CD4-positive, CD25-positive, alpha-beta regulatory T cell (primary cell): ENCODE measurements at regions not wholly inside any gene's neighbourhood (a gene's known extent, or its start where the extent isn't known, plus 50 kb on each side); places are given as distances from the start of the nearest gene placed in this dataset.
"Not testable (repeated sequence)": the region's sequence is repeated elsewhere in the genome, so short reads cannot be mapped to it uniquely, and the experiment has no call there.

Source experiments
- ATAC-seq, 2 donors: fragments of 150-1000 bp; cut with Tn5 transposase; one replicate each; pipeline ENCODE4 v1.10.0; 2021; ENCODE audit warnings: low read depth in 2 of 2, moderate number of reproducible peaks in 2 of 2, moderate library complexity in 1 of 2
- DNase-seq, 3 donors: peaks; one replicate each; pipeline versions ENCODE4 v3.0.0 to v3.0.0-alpha.2; 2012 to 2022; ENCODE audit warnings: mixed read lengths in 1 of 3
- H3K27ac ChIP-seq: one replicate; pipeline ENCODE4 v1.7.0; 2013; ENCODE audit warnings: mild to moderate bottlenecking, low read length; ENCODE audit not compliant: insufficient read depth, poor library complexity, severe bottlenecking
- H3K27me3 ChIP-seq: one replicate; pipeline ENCODE4 v1.7.0; 2013; ENCODE audit warnings: low read length; ENCODE audit not compliant: control insufficient read depth, insufficient read depth
- H3K36me3 ChIP-seq: one replicate; pipeline ENCODE4 v1.7.0; 2013; ENCODE audit warnings: mild to moderate bottlenecking, low read length, moderate library complexity; ENCODE audit not compliant: control insufficient read depth, insufficient read depth
- H3K4me1 ChIP-seq: 2 replicates; pipeline ENCODE4 v1.7.0; 2013; ENCODE audit warnings: mild to moderate bottlenecking, low read length; ENCODE audit not compliant: insufficient read depth, control insufficient read depth, poor library complexity, severe bottlenecking
- H3K4me3 ChIP-seq: one replicate; pipeline ENCODE4 v1.7.0; 2013; ENCODE audit warnings: low read depth, mild to moderate bottlenecking, low read length, moderate library complexity
- H3K9me3 ChIP-seq, 2 experiments: 1 replicate in 1 of 2; 2 replicates in 1 of 2; pipeline ENCODE4 v1.7.0; 2013; ENCODE audit warnings: low read length in 2 of 2, mild to moderate bottlenecking in 1 of 2, moderate library complexity in 1 of 2; ENCODE audit not compliant: control insufficient read depth in 2 of 2
- H3K27ac Mint-ChIP-seq, 3 donors: one replicate each; pipeline ENCODE4 v1.8.0; 2020 to 2022; ENCODE audit warnings: mild to moderate bottlenecking in 3 of 3, mixed read lengths in 3 of 3, moderate library complexity in 2 of 3
- H3K27me3 Mint-ChIP-seq: one replicate; pipeline ENCODE4 v1.8.0; 2022; ENCODE audit warnings: mild to moderate bottlenecking, mixed read lengths
- H3K36me3 Mint-ChIP-seq: one replicate; pipeline ENCODE4 v1.8.0; 2020; ENCODE audit warnings: mixed read lengths
- H3K4me1 Mint-ChIP-seq, 4 donors: one replicate each; pipeline ENCODE4 v1.8.0; 2020 to 2022; ENCODE audit warnings: mixed read lengths in 4 of 4, mild to moderate bottlenecking in 1 of 4
- H3K4me3 Mint-ChIP-seq, 4 donors: one replicate each; pipeline ENCODE4 v1.8.0; 2020 to 2022; ENCODE audit warnings: mild to moderate bottlenecking in 4 of 4, mixed read lengths in 4 of 4, moderate library complexity in 3 of 4
- H3K9me3 Mint-ChIP-seq, 7 donors: one replicate each; pipeline ENCODE4 v1.8.0; 2020 to 2022; ENCODE audit warnings: mixed read lengths in 7 of 7, mild to moderate bottlenecking in 3 of 7, moderate library complexity in 2 of 7

GRCh38 chr13:67935626-67936025, 705.5 kb upstream of the PCDH9 start:
- Histone ChIP-seq H3K27me3 (no peaks in the 10 kb centered on the region), H3K36me3 (no peaks in the 10 kb centered on the region), H3K27ac (no peak overlapping the region), H3K4me3 (no peak overlapping the region), H3K9me3 (no peaks in the 10 kb centered on the region), H3K4me1 (no peaks in the 10 kb centered on the region)
- Mint-ChIP-seq H3K4me3 (no peak overlapping the region), H3K9me3 (peaks cover 0 to 11% (median 7%) of the 10 kb centered on the region in 7 donors), H3K27ac (no peak overlapping the region), H3K4me1 (no peaks in the 10 kb centered on the region), H3K27me3 (no peaks in the 10 kb centered on the region), H3K36me3 (no peaks in the 10 kb centered on the region)
- ATAC-seq (no peak), DNase-seq (no peak)

GRCh38 chr13:67934617-67935330, 704.6 kb upstream of the PCDH9 start:
- Histone ChIP-seq H3K27ac (no peak overlapping the region), H3K4me1 (no peaks in the 10 kb centered on the region), H3K9me3 (no peaks in the 10 kb centered on the region), H3K27me3 (no peaks in the 10 kb centered on the region), H3K36me3 (no peaks in the 10 kb centered on the region), H3K4me3 (no peak overlapping the region)
- no peaks in the 10 kb centered on the region for H3K27me3 Mint-ChIP-seq
- H3K4me3 Mint-ChIP-seq: no peak overlapping the region
- no peaks in the 10 kb centered on the region for H3K4me1 Mint-ChIP-seq
- H3K36me3 Mint-ChIP-seq: no peaks in the 10 kb centered on the region
- ATAC-seq (no peak), DNase-seq (no peak)
- no peak overlapping the region for H3K27ac Mint-ChIP-seq
- H3K9me3 Mint-ChIP-seq: peaks cover 0 to 10% (median 7%) of the 10 kb centered on the region in 7 donors

GRCh38 chr13:67932991-67933390, 702.9 kb upstream of the PCDH9 start:
- H3K27me3 ChIP-seq: no peaks in the 10 kb centered on the region
- Mint-ChIP-seq H3K27me3 (no peaks in the 10 kb centered on the region), H3K9me3 (peaks cover 0 to 10% (median 6%) of the 10 kb centered on the region in 7 donors), H3K4me1 (no peaks in the 10 kb centered on the region), H3K27ac (no peak overlapping the region), H3K36me3 (no peaks in the 10 kb centered on the region), H3K4me3 (no peak overlapping the region)
- ATAC-seq (no peak), DNase-seq (no peak)
- H3K4me3 ChIP-seq: no peak overlapping the region
- no peaks in the 10 kb centered on the region for H3K4me1 ChIP-seq
- H3K27ac ChIP-seq: no peak overlapping the region
- H3K9me3 ChIP-seq: no peaks in the 10 kb centered on the region
- H3K36me3 ChIP-seq: no peaks in the 10 kb centered on the region

- H3K9me3 Mint-ChIP-seq: peaks cover 0 to 9% (median 5%) of the 10 kb centered on the region in 7 donors
- no peak for ATAC-seq
These were observed 687.3 kb upstream of the PCDH9 start for GRCh38 chr13:67917291-67917987.

GRCh38 chr13:67916650-67917049, 686.5 kb upstream of the PCDH9 start:
- Histone ChIP-seq H3K9me3 (peaks cover 2 to 11% of the 10 kb centered on the region in 2 experiments), H3K27ac (no peak overlapping the region), H3K36me3 (no peaks in the 10 kb centered on the region), H3K27me3 (no peaks in the 10 kb centered on the region), H3K4me1 (no peaks in the 10 kb centered on the region), H3K4me3 (no peak overlapping the region)
- DNase-seq: no peak
- Mint-ChIP-seq H3K36me3 (no peaks in the 10 kb centered on the region), H3K9me3 (peaks cover 0 to 9% (median 5%) of the 10 kb centered on the region in 7 donors), H3K27ac (no peak overlapping the region), H3K4me1 (no peaks in the 10 kb centered on the region), H3K27me3 (no peaks in the 10 kb centered on the region), H3K4me3 (no peak overlapping the region)
- ATAC-seq: no peak

More at GRCh38 chr13:67917291-67917987, 687.3 kb upstream of the PCDH9 start:
- Histone ChIP-seq H3K4me1 (no peaks in the 10 kb centered on the region), H3K36me3 (no peaks in the 10 kb centered on the region), H3K27me3 (no peaks in the 10 kb centered on the region), H3K27ac (no peak overlapping the region), H3K4me3 (no peak overlapping the region), H3K9me3 (peaks cover 2 to 11% of the 10 kb centered on the region in 2 experiments)
- H3K27me3 Mint-ChIP-seq: no peaks in the 10 kb centered on the region
- no peak for DNase-seq
- H3K4me3 Mint-ChIP-seq: no peak overlapping the region
- no peaks in the 10 kb centered on the region for H3K4me1 Mint-ChIP-seq
- no peaks in the 10 kb centered on the region for H3K36me3 Mint-ChIP-seq
- H3K27ac Mint-ChIP-seq: no peak overlapping the region

GRCh38 chr13:67914535-67914934, 684.4 kb upstream of the PCDH9 start:
- no peak overlapping the region for H3K27ac ChIP-seq
- no peaks in the 10 kb centered on the region for H3K27me3 ChIP-seq
- H3K9me3 ChIP-seq: peaks cover 2 to 4% of the 10 kb centered on the region in 2 experiments
- Mint-ChIP-seq H3K27ac (no peak overlapping the region), H3K36me3 (no peaks in the 10 kb centered on the region), H3K9me3 (peaks cover 0 to 10% (median 9%) of the 10 kb centered on the region in 7 donors), H3K27me3 (no peaks in the 10 kb centered on the region), H3K4me3 (no peak overlapping the region), H3K4me1 (no peaks in the 10 kb centered on the region)
- no peak for DNase-seq
- no peak for ATAC-seq
- no peak overlapping the region for H3K4me3 ChIP-seq
- no peaks in the 10 kb centered on the region for H3K4me1 ChIP-seq
- no peaks in the 10 kb centered on the region for H3K36me3 ChIP-seq

GRCh38 chr13:67902960-67903359, 672.8 kb upstream of the PCDH9 start:
- not testable (repeated sequence) for H3K27me3 ChIP-seq, H3K4me3 Mint-ChIP-seq, H3K36me3 ChIP-seq, H3K27ac Mint-ChIP-seq, H3K27ac ChIP-seq, DNase-seq, H3K4me1 ChIP-seq, H3K27me3 Mint-ChIP-seq, H3K36me3 Mint-ChIP-seq, H3K9me3 ChIP-seq, ATAC-seq, H3K4me3 ChIP-seq, H3K4me1 Mint-ChIP-seq
- peaks cover 8 to 58% (median 16%) of the 10 kb centered on the region in 7 donors for H3K9me3 Mint-ChIP-seq

GRCh38 chr13:67880916-67881315, 650.8 kb upstream of the PCDH9 start:
- H3K27me3 Mint-ChIP-seq: no peaks in the 10 kb centered on the region
- H3K4me1 Mint-ChIP-seq: no peaks in the 10 kb centered on the region
- ATAC-seq (no peak), DNase-seq (no peak)
- Histone ChIP-seq H3K27me3 (no peaks in the 10 kb centered on the region), H3K36me3 (no peaks in the 10 kb centered on the region), H3K4me3 (no peak overlapping the region), H3K9me3 (peaks cover 2 to 10% of the 10 kb centered on the region in 2 experiments), H3K27ac (no peak overlapping the region), H3K4me1 (no peaks in the 10 kb centered on the region)
- H3K36me3 Mint-ChIP-seq: no peaks in the 10 kb centered on the region
- peaks cover 0 to 15% (median 9%) of the 10 kb centered on the region in 7 donors for H3K9me3 Mint-ChIP-seq
- H3K4me3 Mint-ChIP-seq: no peak overlapping the region
- no peak overlapping the region for H3K27ac Mint-ChIP-seq
